Stimulated activated CD4-positive, alpha-beta T cell treated with anti-CD3 and anti-CD28 coated beads, Interleukin-15, amount 100 ng/mL, for 48 hours (primary cell): ENCODE measurements at regions not wholly inside any gene's neighbourhood (a gene's known extent, or its start where the extent isn't known, plus 50 kb on each side); places are given as distances from the start of the nearest gene placed in this dataset.
"Not testable (repeated sequence)": the region's sequence is repeated elsewhere in the genome, so short reads cannot be mapped to it uniquely, and the experiment has no call there.

Experiments
- DNase-seq, 2 donors: peaks; one replicate each; pipeline ENCODE4 v3.0.0-alpha.2; 2020; ENCODE audit warnings: low read depth in 2 of 2

- no peak for DNase-seq
These were observed 171.3 kb downstream of the RPRM start for GRCh38 chr2:153307223-153307622.

GRCh38 chr2:153299809-153300208, 178.8 kb downstream of the RPRM start:
- no peak for DNase-seq

GRCh38 chr2:153299217-153299616, 179.3 kb downstream of the RPRM start:
- DNase-seq = no peak

GRCh38 chr2:153294199-153294786, 184.3 kb downstream of the RPRM start:
- no peak for DNase-seq

- no peak for DNase-seq
These were observed 186.8 kb downstream of the RPRM start for GRCh38 chr2:153291718-153292117.

- DNase-seq = peak in 1 of 2 donors; percentile 3
These were observed 191.3 kb downstream of the RPRM start for GRCh38 chr2:153287109-153287801.

GRCh38 chr2:153268941-153269461, 209.6 kb downstream of the RPRM start:
- no peak for DNase-seq

- DNase-seq = not testable (repeated sequence)
These were observed 221.7 kb downstream of the RPRM start for GRCh38 chr2:153256876-153257275.

- DNase-seq = not testable (repeated sequence)
These were observed 231.9 kb downstream of the RPRM start for GRCh38 chr2:153246636-153247035.

GRCh38 chr2:153235516-153235915, 243.0 kb downstream of the RPRM start:
- DNase-seq = no peak

GRCh38 chr2:153232464-153232863, 246.1 kb downstream of the RPRM start:
- DNase-seq = no peak

- DNase-seq = no peak
These were observed 247.6 kb downstream of the RPRM start for GRCh38 chr2:153230977-153231376.

GRCh38 chr2:153228904-153229303, 249.7 kb downstream of the RPRM start:
- no peak for DNase-seq

- DNase-seq = no peak
These were observed 250.6 kb downstream of the RPRM start for GRCh38 chr2:153227981-153228380.

- DNase-seq = no peak
These were observed 256.1 kb downstream of the RPRM start for GRCh38 chr2:153222231-153223165.

- no peak for DNase-seq
These were observed 257.1 kb downstream of the RPRM start for GRCh38 chr2:153221506-153221905.

GRCh38 chr2:153221087-153221486, 257.5 kb downstream of the RPRM start:
- DNase-seq = no peak

- DNase-seq = no peak
These were observed 259.7 kb downstream of the RPRM start for GRCh38 chr2:153218851-153219250.

- no peak for DNase-seq
These were observed 264.2 kb downstream of the RPRM start for GRCh38 chr2:153214337-153214736.

- DNase-seq = no peak
These were observed 265.5 kb downstream of the RPRM start for GRCh38 chr2:153213022-153213421.

- DNase-seq = no peak
These were observed 280.9 kb downstream of the RPRM start for GRCh38 chr2:153197402-153198386.
